Esophagus muscularis mucosa (tissue), 4 donors: ENCODE measurements at regions not wholly inside any gene's neighbourhood (a gene's known extent, or its start where the extent isn't known, plus 50 kb on each side); places are given as distances from the start of the nearest gene placed in this dataset.

Source experiments
- EP300 ChIP-seq: sonication (generic); formaldehyde crosslinking; IDR thresholded peaks from one replicate; pipeline ENCODE4 v1.6.1; 2017; ENCODE audit warnings: antibody characterized with exemption
- POLR2A ChIP-seq: fragments of 450-650 bp; IDR thresholded peaks from one replicate; pipeline ENCODE4 v1.6.1; 2017; ENCODE audit warnings: antibody characterized with exemption, moderate library complexity, mild to moderate bottlenecking, low read depth
- POLR2AphosphoS5 ChIP-seq, 2 donors: sonication (generic); formaldehyde crosslinking; IDR thresholded peaks; one replicate each; pipeline ENCODE4 v1.6.1; 2017; ENCODE audit warnings: antibody characterized with exemption in 2 of 2
- TF ChIP-seq, protein P1 (sequence below), 3 experiments: fragments of 200-600 bp in 2 of 3; fragments of 450-650 bp in 1 of 3; sonication (generic) in 2 of 3; IDR thresholded peaks; one replicate each; pipeline ENCODE4 v1.5.1; 2017 to 2019; ENCODE audit warnings: antibody characterized with exemption in 3 of 3, mild to moderate bottlenecking in 2 of 3, moderate library complexity in 1 of 3

DNA sequence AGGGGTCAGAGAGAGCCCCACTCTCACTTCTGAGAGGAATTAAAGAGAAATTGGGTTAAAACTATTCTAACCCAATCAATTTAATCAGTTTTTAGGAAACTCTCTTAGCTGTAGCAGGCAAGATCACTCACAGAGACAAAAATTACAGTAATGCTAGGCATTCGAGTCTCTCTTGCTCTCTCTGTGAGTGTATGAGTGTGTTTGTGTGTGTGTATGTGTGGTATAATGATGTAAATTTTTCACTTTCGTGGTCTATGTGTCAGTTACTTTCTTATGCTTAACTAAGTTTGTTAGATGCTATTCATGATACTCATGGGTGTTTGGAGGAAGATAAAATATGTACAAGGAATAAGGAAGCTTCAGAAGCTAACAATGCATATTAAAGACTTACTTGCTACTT, 131.3 kb downstream of the FASLG start:
- no peak for TF ChIP-seq POLR2AphosphoS5 (IDR thresholded peaks at IDR 0.05)
- no peak for TF ChIP-seq EP300
- TF ChIP-seq, protein P1, sequence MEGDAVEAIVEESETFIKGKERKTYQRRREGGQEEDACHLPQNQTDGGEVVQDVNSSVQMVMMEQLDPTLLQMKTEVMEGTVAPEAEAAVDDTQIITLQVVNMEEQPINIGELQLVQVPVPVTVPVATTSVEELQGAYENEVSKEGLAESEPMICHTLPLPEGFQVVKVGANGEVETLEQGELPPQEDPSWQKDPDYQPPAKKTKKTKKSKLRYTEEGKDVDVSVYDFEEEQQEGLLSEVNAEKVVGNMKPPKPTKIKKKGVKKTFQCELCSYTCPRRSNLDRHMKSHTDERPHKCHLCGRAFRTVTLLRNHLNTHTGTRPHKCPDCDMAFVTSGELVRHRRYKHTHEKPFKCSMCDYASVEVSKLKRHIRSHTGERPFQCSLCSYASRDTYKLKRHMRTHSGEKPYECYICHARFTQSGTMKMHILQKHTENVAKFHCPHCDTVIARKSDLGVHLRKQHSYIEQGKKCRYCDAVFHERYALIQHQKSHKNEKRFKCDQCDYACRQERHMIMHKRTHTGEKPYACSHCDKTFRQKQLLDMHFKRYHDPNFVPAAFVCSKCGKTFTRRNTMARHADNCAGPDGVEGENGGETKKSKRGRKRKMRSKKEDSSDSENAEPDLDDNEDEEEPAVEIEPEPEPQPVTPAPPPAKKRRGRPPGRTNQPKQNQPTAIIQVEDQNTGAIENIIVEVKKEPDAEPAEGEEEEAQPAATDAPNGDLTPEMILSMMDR (IDR thresholded peaks at IDR 0.05) = no peak
- no peak for TF ChIP-seq POLR2A
